HG02884 (cell line): ENCODE measurements at regions not wholly inside any gene's neighbourhood (a gene's known extent, or its start where the extent isn't known, plus 50 kb on each side); places are given as distances from the start of the nearest gene placed in this dataset.

Experiments
- ATAC-seq: cut with Tn5 transposase; IDR thresholded peaks from one replicate; pipeline ENCODE4 v1.9.1; 2021; ENCODE audit warnings: mild to moderate bottlenecking, moderate library complexity; ENCODE audit not compliant: unreplicated experiment

DNA sequence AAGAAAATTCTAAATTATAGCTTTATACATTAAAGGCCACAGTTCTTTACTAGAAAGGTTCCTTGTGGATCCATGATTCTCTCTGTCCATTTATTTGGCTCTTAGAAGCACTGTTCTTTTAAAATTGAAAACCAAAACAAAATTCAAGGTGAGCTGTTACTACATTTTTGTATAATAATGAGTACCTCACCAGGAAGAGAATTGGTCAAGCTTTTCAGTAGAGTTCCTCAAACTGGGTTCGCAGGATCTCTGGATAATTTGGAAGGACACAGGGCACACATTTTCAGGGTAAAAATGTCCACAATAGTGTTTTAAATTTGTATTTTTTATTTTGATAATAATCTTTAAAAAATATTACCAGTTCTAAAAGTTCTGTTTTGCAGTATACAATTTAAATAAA lies 93.0 kb downstream of the PPP1R3A start:
- no peak for ATAC-seq

- ATAC-seq: no peak
Measured at GRCh38 chr7:113824117-113824823, 94.5 kb downstream of the PPP1R3A start.

- no peak for ATAC-seq
Measured at GRCh38 chr7:113819474-113819873, 99.3 kb downstream of the PPP1R3A start.

- ATAC-seq: no peak
Measured at GRCh38 chr7:113816639-113817038, 102.2 kb downstream of the PPP1R3A start.

DNA sequence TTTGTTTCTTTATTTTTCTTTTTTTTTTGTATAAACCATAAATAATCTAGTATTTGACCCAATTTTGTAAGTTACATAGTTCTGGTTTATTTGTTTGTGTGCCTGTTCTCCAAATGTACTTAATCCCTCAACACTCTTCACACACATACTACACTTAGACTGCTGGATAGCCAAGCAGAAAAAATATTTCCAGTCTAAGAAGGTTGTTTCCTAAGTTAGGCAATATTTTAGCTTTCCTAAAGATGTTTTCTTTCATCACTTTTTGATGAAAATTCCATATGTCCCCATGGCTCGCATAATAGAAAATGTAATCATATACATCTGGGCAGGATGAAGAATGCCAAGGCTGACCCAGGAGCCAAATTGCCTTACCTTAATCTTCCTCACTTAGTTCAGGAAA lies 105.3 kb downstream of the PPP1R3A start:
- no peak for ATAC-seq

DNA sequence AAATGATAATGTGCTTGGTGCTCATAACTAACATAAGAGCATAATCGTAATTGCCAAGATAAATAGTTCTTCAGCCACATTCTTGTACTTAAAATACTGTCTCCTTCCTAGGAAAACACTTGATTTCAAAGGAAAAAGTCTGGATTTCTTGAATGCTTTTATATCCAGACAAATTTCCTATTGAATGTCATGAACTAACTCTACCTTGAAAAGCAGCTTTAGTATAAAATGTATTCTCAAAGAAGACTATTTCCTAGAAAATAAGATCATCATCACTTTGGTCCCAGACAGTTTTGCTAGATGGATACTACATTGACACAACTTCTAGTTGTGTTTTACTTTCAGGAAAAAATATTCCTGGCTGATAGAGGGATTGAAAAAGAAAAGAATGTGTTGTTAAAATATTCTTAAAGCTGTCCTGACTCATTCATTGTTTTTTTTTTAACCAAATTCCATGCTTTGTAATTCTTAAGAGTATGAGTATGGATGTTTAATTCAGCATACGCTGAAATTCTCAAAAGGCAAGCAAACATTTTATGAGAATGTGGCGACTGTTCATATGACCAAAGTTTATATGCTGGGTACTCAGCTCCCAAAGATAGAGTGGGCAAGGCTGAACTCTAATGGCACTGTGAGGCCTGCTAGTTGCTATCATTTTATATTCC lies 106.1 kb downstream of the PPP1R3A start:
- ATAC-seq: no peak

DNA sequence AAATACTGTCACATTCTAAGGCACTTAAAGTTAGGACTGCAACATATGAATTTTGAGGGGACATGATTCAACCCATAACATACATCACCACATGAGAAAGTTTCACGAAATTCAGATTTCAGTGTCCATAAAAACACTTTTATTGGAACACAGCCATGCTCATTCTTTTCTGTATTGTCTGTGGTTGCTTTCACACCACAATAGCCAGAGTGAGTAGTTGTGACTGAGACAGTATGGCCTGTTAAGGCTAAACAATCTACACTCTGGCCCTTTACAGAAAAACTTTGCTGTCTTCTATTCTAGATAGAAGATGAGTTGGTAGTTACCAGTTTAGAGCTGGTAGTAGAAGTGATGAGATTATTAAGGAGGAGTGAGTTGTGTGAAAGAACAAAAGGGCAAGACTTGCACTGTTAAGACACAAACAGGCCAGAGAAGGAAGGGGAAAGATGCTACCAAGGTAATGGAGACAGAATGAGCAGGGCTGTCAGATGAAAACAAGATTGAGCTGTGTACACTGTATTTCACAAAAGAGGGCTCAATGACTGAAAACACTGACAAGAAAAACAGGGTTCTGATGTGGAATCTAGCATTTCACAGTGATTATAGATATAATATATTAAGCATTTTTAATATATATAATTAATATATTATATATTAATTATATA lies 108.6 kb downstream of the PPP1R3A start:
- ATAC-seq: no peak

GRCh38 chr7:113809581-113809980 lies 109.2 kb downstream of the PPP1R3A start:
- no peak for ATAC-seq

DNA sequence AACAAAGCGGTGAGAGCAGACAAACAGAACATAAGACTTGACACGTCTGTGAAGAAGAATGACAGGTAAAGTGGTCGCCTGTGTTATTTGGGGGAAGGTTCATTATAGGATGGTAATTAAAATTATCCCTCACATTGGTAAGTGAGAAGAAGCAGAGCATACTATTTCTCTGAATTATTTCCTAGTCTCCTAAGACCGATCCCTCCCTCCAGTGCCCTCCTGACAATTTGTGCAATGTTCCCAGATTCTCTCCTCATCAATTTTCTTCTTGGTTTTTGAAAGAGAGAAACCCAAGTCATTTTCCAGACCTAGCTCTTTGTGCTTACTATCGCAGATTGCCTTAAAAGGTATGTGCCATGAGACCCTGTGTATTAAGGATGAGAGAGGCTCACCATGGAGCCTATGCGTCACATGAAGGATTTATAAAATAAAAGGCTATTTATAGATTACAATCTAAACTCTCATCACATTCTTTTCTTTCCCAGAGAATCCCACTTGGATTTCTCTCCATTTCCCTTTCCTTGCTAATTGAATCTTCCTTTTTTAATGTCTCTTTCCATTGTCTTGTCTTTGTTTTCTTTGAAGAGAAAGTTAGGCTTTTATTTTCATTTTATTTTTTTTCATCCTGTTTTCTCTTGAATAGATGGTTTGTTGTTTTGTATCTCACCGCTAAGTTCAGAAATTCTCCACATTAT lies 112.0 kb downstream of the PPP1R3A start:
- ATAC-seq: no peak

GRCh38 chr7:113805976-113806375 lies 112.8 kb downstream of the PPP1R3A start:
- no peak for ATAC-seq

DNA sequence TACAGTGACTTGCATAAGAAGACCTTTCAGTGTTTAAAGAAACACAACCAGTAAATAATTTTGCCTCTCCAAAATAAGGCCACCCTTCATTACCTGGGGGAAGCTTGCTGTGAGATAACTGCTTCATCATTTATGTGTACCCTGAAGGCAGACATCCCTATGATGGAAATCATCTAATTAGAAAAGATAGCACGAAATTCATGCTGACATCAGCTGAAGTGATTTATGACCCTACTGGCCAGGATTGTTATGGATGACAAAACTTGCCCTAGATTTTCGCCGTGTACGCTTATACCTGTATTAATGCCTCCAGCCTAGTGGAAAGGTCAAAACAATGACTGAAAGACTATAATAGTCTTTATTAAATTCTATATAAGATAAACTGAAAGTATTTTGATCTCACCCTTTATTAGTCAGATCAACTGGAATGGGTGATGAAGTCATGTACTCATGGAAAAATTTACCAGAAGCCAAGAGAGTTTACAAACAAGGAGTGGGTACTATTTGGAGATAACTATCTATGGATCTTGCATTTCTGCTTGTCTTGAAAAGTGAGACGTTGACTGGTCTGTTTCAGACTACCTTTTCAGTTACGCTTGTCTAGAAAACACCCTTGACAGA lies 114.2 kb downstream of the PPP1R3A start:
- no peak for ATAC-seq

DNA sequence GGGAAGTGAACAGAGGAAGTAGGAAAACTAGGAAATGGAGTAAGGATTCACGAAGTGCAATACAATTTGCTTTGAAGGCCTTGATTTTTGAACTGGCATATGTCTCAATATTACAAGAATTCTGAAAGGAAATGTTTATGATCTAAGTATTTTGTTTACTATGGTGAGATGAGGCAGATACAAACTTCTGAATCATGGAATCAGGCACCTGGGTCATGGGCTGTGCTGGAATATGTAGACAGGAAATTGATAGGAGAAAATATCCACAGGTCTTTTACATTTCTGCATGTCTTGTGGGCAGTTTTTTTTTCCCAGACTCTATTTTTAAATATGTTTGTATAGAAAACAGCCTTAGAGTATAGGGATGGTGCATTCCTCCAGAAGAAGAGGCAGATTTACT lies 117.1 kb downstream of the PPP1R3A start:
- no peak for ATAC-seq

- ATAC-seq: no peak
Measured at GRCh38 chr7:113800826-113801225, 118.0 kb downstream of the PPP1R3A start.

DNA sequence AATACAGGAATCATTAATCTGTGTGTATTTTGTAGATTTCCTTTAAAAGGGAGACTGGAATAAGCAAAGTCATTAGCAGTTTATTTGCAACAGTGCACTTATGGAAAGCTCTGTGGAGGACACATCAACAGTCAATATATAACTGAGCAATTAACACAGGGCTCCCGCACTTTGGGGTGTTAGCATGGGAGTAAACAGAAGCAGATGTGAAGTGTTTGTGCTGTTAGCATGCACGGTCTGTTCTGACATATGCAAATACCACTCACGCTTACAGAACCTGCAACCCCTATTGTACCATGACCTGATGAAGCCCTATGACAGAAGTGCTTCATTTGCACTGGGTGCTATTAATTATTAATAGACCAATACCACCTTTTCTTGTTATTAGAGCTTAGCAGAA lies 118.9 kb downstream of the PPP1R3A start:
- ATAC-seq: peak; percentile 86

DNA sequence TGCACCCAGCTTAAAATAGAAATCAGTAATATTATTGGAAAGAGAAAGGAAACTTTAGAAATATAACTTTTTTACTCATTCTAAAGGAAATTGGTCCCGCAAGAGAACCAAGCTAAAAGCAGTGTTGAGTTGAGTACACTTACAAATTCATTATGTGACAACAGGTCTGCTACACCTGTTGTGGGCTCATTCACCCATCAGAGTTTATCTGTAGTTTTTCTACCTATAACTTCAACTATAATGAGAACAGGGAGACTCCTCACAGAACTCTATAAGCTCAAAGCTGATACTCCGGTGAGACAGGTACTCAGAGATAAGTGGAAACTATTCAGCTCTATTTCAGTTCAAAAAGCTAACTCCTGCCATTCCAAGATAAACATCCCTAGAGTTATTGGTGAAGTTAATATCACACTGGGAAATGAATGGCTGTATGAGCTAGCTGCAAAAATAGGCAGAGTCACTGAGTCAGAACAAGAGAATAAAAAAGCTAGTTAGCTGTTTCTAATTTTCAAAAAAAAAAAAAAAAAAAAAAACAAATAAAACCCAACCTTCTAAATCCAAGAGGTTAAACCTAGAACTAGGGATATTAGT lies 121.3 kb downstream of the PPP1R3A start:
- ATAC-seq: no peak

DNA sequence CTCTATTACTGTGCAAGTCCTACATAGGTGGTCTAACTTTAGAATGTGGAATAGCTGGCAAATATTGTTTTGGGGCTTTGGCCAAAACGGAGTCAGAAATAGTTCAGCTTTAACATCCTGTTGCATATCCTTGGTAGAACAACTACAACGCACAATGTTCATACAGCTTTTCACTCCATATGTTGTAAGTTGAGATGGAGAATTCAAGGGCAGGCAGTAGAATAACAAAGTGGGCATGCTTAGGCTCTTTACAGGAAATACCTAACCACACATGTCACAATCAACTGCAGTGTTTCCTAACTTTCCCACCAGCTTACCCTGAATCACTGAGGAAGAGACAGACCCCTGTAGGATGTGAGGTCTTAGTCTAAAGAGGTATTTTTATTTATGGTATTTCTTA lies 122.3 kb downstream of the PPP1R3A start:
- no peak for ATAC-seq

- no peak for ATAC-seq
Measured at GRCh38 chr7:113794573-113794972, 124.2 kb downstream of the PPP1R3A start.

- no peak for ATAC-seq
Measured at GRCh38 chr7:113793171-113793570, 125.6 kb downstream of the PPP1R3A start.

DNA sequence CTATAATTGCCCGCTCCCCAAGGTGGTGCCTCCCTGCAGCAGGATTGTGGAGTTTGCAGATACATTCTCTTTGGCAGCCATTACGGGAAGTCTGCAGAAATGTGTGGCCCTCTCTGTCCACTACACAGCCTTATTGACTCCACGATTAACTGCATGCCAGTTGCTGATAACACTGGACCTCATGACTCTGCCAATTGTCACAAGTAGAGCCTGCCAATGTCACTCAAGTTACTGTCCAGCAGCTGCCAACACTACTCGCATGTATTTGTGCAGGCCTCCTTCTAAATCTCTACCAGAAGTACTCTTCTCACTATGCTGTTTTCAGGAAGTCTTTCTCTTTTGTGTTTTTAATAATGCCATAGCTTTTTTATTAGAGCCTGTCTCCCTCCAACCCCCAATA lies 128.8 kb downstream of the PPP1R3A start:
- no peak for ATAC-seq

- ATAC-seq: no peak
Measured at GRCh38 chr7:113787106-113787505, 131.7 kb downstream of the PPP1R3A start.

- ATAC-seq: no peak
Measured at GRCh38 chr7:113784956-113785355, 133.9 kb downstream of the PPP1R3A start.
